Activated CD4-positive, alpha-beta T cell treated with anti-CD3 and anti-CD28 coated beads, Interleukin-2, amount 50 U/mL, for 4 hours (primary cell): ENCODE measurements at regions not wholly inside any gene's neighbourhood (a gene's known extent, or its start where the extent isn't known, plus 50 kb on each side); places are given as distances from the start of the nearest gene placed in this dataset.

ENCODE experiments used
- DNase-seq, 2 experiments: peaks; one replicate each; pipeline ENCODE4 v3.0.0-alpha.2; 2020

- no peak for DNase-seq
Observed at GRCh38 chr3:18033581-18034108, 291.2 kb upstream of the TBC1D5 start.

DNA sequence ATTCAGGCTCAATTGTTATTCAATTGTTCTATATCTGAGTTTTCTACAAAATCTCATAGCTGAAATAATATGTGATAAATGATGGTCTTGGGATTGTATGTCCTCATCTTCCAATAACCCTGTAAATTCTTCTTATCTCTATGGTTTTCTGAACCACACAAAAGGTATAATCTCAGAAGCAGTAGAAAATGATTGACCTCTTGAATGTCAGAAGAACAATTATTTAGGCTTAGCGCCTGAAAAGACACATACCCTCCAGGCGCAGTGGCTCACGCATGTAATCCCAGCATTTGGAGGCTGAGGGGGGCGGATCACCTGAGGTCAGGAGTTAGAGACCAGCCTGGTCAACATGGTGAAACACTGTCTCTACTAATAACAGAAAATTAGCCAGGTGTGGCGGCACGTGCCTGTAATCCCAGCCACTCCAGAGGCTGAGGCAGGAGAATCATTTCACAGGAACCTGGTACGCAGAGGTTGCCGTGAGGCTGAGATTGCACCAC, 288.0 kb upstream of the TBC1D5 start:
- no peak for DNase-seq

- no peak for DNase-seq
Observed at GRCh38 chr3:18027161-18027939, 284.9 kb upstream of the TBC1D5 start.

GRCh38 chr3:18024715-18025114, 282.3 kb upstream of the TBC1D5 start:
- DNase-seq, result no peak

GRCh38 chr3:18019161-18019495, 276.7 kb upstream of the TBC1D5 start:
- DNase-seq, result no peak

GRCh38 chr3:18018491-18019160, 276.2 kb upstream of the TBC1D5 start:
- no peak for DNase-seq

- DNase-seq, result no peak
Observed at GRCh38 chr3:18016366-18016765, 273.9 kb upstream of the TBC1D5 start.

- DNase-seq, result no peak
Observed at GRCh38 chr3:18012933-18013332, 270.5 kb upstream of the TBC1D5 start.

DNA sequence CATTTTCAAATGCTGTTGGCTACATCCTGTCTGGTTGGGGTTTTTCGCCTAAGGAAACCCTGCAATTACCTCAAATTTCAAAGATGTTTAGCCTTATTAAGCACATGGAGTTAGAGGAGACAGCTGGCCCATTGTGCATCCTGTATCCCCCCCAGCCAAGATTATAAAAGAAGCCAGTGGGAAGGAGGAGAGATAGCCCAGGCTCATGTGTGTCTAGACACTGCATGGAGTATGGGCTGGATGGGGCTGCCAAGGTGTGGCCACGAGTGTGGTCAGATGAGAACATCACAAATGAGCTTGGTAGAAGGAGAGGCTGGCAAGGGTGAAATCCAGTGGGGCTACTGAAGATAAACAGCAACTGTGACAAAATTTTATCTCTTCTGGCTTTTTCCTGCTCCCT, 270.0 kb upstream of the TBC1D5 start:
- no peak for DNase-seq

DNA sequence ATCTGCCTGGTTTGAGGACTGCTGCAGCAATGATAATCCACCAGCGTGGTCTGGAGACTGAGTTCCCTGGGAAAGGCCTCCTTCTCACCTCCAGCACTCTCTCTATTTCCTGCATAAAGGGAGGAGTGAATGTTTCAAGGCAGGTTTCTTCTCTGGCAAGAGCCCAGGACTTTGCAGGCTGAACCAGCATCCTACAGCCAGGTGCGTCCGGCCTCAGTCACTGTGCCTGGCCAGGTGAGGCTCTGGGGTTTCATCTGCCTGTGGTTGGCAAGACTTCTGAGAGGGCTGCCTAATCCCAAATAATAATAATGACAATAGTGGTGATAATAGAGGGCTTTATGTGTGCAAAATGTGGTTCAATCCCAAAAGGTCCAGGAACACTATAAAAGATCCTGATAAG, 269.0 kb upstream of the TBC1D5 start:
- DNase-seq, result no peak

- no peak for DNase-seq
Observed at GRCh38 chr3:18010001-18010400, 267.6 kb upstream of the TBC1D5 start.

DNA sequence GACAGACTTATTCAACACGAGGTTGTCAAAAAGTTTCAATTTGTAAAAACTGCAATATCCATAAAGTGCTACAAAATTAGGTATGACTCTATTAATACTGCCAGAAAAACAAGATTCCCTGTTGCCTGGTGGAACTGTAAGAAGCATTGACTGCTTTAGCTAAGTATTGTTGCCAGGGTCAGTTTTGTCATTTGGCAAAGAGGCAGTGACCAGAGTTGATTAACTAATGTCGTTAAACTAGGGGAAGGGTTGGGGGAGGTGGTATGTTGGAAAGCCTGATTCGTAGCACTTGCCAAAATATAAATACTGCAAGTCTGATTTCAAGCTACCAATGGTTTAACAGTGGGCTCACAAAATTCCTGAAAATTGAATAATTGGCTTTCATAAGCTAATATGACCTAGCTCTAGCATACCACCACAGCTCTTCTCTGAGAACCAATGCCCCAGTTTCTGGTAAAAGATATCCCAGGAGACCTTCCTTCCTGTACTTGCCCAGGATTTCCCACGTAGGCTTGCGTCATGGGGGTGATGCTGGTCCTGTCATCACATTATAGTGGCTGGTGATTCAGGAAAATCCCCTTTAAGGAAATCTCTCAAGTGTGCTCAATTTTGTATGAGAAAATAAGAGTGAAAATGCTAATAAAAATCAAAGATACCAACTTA, 266.4 kb upstream of the TBC1D5 start:
- DNase-seq, result no peak

GRCh38 chr3:18007980-18008379, 265.5 kb upstream of the TBC1D5 start:
- no peak for DNase-seq

DNA sequence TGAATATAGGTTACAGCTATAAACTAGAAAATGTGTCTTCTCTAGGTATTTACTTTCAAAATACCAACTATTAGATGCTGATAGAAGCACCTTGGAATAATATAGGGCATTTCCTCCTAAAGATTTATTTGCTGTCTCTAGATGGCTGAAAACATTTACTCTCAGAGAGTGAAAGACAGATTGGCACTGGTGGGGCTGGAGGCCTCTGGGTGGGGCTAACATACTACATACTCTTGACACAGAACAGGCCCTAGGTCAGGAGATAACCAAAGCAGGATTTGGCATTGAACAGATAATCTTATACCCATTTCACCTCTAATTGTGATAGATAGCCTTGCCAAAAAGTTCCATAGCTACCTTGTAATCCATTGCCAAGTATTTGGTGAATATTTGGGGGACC, 253.3 kb upstream of the TBC1D5 start:
- no peak for DNase-seq

- DNase-seq, result no peak
Observed at GRCh38 chr3:17994167-17994566, 251.7 kb upstream of the TBC1D5 start.

GRCh38 chr3:17990390-17990789, 248.0 kb upstream of the TBC1D5 start:
- DNase-seq, result no peak

DNA sequence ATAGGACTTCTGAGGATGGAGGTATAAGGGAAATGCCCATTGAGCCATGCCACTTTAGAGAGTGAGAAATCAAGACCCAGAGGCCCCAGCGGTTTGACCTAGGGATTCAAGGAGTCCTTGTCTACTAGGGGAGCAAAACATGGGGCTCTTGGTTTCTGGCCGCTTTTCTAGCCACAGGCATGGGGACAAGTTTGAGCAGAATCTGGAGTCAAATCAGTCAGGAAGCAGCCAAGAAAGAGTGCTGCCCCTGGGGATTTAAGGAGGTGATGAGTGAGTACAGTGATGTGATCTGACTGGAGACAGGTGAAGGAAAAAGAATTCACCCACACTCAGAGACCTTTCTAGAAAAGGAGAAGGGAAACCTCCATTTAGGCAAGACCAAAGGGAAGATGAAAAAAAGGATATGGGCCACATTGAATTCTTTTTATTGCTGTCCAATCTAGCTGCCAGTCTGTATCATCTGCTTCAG, 244.0 kb upstream of the TBC1D5 start:
- no peak for DNase-seq

- DNase-seq, result no peak
Observed at GRCh38 chr3:17985658-17986347, 243.4 kb upstream of the TBC1D5 start.

- no peak for DNase-seq
Observed at GRCh38 chr3:17983106-17983505, 240.7 kb upstream of the TBC1D5 start.

DNA sequence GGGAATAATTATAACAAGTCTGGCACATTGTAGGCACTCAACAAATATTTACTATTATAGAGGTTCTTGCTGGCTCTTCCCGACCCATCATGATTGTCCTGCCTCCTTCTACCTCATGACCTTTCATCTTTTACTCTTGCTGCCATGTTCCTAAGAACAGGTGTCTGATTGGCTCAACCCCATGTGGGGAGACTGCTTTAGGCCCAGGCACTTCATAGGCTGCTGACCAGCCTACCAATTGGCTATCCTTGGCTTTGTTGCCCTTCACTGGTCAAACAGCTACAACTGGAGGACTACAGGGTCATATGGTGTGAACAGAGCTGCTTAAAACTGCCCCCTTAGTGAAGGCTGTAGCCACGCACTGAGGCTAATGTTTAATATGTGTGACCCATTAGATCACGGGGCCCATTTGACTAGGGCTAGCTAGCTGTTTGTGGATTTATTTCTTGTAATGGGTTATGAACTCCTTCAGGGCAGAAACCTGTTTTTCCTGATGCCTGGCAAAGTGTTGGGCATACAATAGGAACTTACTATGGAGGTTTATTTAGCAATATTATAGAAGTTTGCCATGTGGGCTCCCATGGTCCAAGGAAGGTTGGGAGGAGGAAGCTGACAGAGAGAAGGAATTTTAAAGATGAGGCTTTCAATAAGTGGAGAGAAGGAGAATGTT, 239.9 kb upstream of the TBC1D5 start:
- no peak for DNase-seq

DNA sequence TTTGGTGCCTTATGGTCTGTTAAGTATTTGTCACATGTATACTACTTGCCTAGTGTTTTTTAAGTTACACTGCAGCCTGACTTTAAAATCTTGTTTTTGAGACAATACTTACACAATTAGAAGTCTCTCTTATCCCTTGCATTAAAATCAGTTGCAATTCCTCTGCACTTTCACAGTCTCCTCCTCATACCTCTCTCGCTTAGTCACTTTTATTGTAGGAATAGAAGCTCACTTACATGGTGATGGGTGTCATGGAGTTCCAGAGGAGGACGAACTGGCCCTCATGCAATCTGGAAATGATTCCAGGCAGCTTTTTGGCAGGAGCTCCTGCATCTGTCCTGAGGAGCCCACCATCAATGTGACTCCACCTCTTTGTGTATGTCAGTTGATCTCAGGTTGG, 238.4 kb upstream of the TBC1D5 start:
- DNase-seq, result no peak

- no peak for DNase-seq
Observed at GRCh38 chr3:17979911-17980310, 237.5 kb upstream of the TBC1D5 start.
